ENCODE measurements at regions not wholly inside any gene's neighbourhood (a gene's known extent, or its start where the extent isn't known, plus 50 kb on each side); places are given as distances from the start of the nearest gene placed in this dataset.

GRCh38 chr10:125401462-125401861 is 241.1 kb upstream of the CTBP2 start (continued):
- no peak for TF ChIP-seq REST (IDR thresholded peaks at IDR 0.05; ENCODE audit: low read depth, low read length)

GRCh38 chr10:125399289-125399688 is 238.9 kb upstream of the CTBP2 start:
- no peaks in the 10 kb centered on the region for H3K9me3 ChIP-seq
- 19% methylated on average over 3 of the region's 3 CpGs for WGBS (ENCODE audit: low lambda C conversion rate)
- ChIA-PET POLR2A (no interaction called here), CTCF (interaction anchor here (1.6 kb wide), 1 partner anchor 10 kb away, joined by 4 read pairs; no protein-coding TSS in a partner anchor)
- H3K9ac ChIP-seq: no peak overlapping the region
- no peak overlapping the region for H3K4me2 ChIP-seq
- no peak overlapping the region for H3K4me3 ChIP-seq (ENCODE audit: low read depth in 2 of 2, low read length in 1 of 2)
- H3K36me3 ChIP-seq (replicated peaks in 1 of 2; ENCODE audit: control insufficient read depth in 1 of 2, insufficient read depth in 2 of 2, low read length in 1 of 2): no peaks in the 10 kb centered on the region
- TF ChIP-seq SMC3 (IDR thresholded peaks at IDR 0.05; ENCODE audit: low read depth, low read length) (no peak), IRF3 (IDR thresholded peaks at IDR 0.05; ENCODE audit: low read depth, low read length) (no peak), RFX5 (IDR thresholded peaks at IDR 0.05; ENCODE audit: low read length) (no peak), JUND (IDR thresholded peaks at IDR 0.05) (no peak), RCOR1 (IDR thresholded peaks at IDR 0.05; ENCODE audit: low read length) (no peak), MAX (IDR thresholded peaks at IDR 0.05; ENCODE audit: low read depth) (no peak), GABPA (IDR thresholded peaks at IDR 0.05; ENCODE audit: low read depth) (no peak), EP300 (IDR thresholded peaks at IDR 0.05; ENCODE audit: borderline replicate concordance in 1 of 2, low read depth in 1 of 2, low read length in 1 of 2) (no peak), PBX3 (IDR thresholded peaks at IDR 0.05) (no peak), MEF2A (IDR thresholded peaks at IDR 0.05; ENCODE audit: borderline replicate concordance, low read depth) (no peak), SIN3A (IDR thresholded peaks at IDR 0.05; ENCODE audit: borderline replicate concordance, low read depth, low read length) (no peak), FOXM1 (IDR thresholded peaks at IDR 0.05; ENCODE audit: low read depth) (no peak), RXRA (IDR thresholded peaks at IDR 0.05; ENCODE audit: borderline replicate concordance, low read depth) (no peak), TEAD4 (IDR thresholded peaks at IDR 0.05; ENCODE audit: borderline replicate concordance, insufficient read depth) (no peak), MXI1 (IDR thresholded peaks at IDR 0.05; ENCODE audit: low read depth, low read length) (no peak), REST (IDR thresholded peaks at IDR 0.05; ENCODE audit: low read depth, low read length) (no peak), CTCF (IDR thresholded peaks at IDR 0.05) (no peak), NRF1 (IDR thresholded peaks at IDR 0.05; ENCODE audit: low read depth, low read length) (no peak)
- no peaks in the 10 kb centered on the region for H3K4me1 ChIP-seq (ENCODE audit: control insufficient read depth in 1 of 2, insufficient read depth in 2 of 2, low read depth in 1 of 2, low read length in 1 of 2)
- H3K27ac ChIP-seq (ENCODE audit: low read depth in 2 of 2, low read length in 1 of 2): no peak overlapping the region
- no peak for DNase-seq
- H3F3A ChIP-seq (replicated peaks; ENCODE audit: insufficient read depth): no peaks in the 10 kb centered on the region
- no peaks in the 10 kb centered on the region for H3K27me3 ChIP-seq (ENCODE audit: insufficient read depth)
- no peak overlapping the region for H2AFZ ChIP-seq (ENCODE audit: low read depth)
- H3K79me2 ChIP-seq (ENCODE audit: insufficient read depth): no peaks in the 10 kb centered on the region
- H4K20me1 ChIP-seq (ENCODE audit: insufficient read depth): no peaks in the 10 kb centered on the region
- H3K9me2 ChIP-seq: no peaks in the 10 kb centered on the region

Measured in SK-N-SH (cell line).